ENCODE measurements at regions not wholly inside any gene's neighbourhood (a gene's known extent, or its start where the extent isn't known, plus 50 kb on each side); places are given as distances from the start of the nearest gene placed in this dataset.

DNA sequence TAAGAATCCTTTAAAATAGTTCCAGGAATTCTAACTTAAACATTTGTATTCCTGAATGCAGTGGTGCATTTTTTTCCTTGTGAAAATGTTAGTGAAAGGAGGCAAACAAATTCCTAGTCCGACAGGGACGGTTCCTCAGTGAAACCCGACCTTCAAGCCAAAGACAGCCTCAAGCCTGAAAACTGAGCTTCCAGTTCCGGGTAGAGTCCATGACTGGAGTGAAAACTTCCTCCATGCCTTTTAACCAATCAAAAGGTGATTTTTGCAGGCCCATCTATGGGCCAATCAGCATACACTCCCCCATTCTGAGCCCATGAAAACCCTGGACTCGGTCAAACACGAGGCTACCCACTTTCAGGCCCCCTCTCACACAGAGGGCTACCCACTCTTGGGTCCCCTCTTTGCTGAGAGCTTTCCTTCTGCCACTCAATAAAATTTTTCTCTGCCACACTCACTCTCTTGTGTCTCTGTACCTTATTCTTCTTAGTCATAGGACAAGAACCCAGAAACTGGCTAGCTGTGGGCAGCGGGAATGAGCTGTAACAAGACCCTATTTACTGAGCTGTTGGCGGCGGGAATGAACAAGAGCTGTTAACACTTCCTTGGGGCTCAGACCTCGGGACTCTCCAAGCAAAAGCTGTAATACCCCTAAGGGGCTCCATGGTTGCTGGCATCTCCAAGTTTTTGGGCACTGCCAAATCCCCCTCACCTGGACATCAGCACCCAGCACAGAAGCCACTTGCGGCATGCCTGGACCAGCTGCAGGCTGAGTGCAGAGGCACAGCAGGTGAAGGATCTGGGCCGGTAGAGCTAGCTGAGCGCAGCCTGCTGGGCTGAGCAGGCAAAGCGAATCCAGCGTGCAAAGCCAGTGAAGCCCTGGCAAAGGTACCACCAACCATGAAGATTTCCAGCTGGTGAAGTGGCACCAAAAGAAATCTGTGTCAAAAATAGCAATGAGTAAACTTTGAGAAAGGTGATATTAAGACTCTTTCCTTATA, 598.8 kb downstream of the MCTP2 start:
- no peak for ATAC-seq
- TF ChIP-seq GLIS3 (CRISPR knock-in tag; IDR thresholded peaks at IDR 0.05) (no peak), ISL1 (CRISPR knock-in tag; IDR thresholded peaks at IDR 0.05) (no peak)

DNA sequence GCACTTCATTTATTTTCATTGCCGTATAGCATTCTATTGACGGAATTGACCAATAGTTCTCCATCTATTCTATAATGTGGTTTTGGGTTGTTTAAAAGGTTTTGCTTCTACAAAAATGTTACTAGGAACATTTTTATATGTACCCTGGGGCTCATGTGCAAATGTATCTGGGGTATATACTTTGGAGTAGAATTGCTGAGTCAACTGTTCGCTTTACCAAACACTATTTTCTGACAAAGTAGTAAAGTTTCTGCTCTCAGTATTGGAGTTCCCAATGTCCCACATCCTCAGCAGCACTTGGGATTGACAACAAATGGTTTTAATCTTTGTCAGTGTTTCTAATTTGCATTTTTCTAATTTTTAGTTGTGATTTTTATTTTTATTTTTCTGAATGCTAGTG, 602.6 kb downstream of the MCTP2 start:
- TF ChIP-seq ZNF565 (CRISPR knock-in tag; conservative IDR thresholded peaks at IDR 0.05; ENCODE audit: low read depth) (no peak), ISL1 (CRISPR knock-in tag; IDR thresholded peaks at IDR 0.05) (no peak), SNAI2 (CRISPR knock-in tag; IDR thresholded peaks at IDR 0.05) (no peak), OSR1 (CRISPR knock-in tag; IDR thresholded peaks at IDR 0.05) (no peak), TCF4 (CRISPR knock-in tag; IDR thresholded peaks at IDR 0.05; ENCODE audit: borderline replicate concordance) (no peak), ZNF70 (CRISPR knock-in tag; IDR thresholded peaks at IDR 0.05) (no peak), ZFP3 (CRISPR knock-in tag; IDR thresholded peaks at IDR 0.05) (no peak), ZNF8 (CRISPR knock-in tag; IDR thresholded peaks at IDR 0.05) (no peak), RARB (CRISPR knock-in tag; IDR thresholded peaks at IDR 0.05) (no peak), CSDC2 (CRISPR knock-in tag; IDR thresholded peaks at IDR 0.05) (no peak), ESRRG (CRISPR knock-in tag; IDR thresholded peaks at IDR 0.05) (no peak), ARNTL (CRISPR knock-in tag; IDR thresholded peaks at IDR 0.05; ENCODE audit: borderline replicate concordance, low read depth) (no peak), GLIS3 (CRISPR knock-in tag; IDR thresholded peaks at IDR 0.05) (no peak), ZC3H10 (CRISPR knock-in tag; IDR thresholded peaks at IDR 0.05) (no peak), PPARA (CRISPR knock-in tag; IDR thresholded peaks at IDR 0.05; ENCODE audit: borderline replicate concordance) (no peak)
- TF ChIP-seq, protein P1, sequence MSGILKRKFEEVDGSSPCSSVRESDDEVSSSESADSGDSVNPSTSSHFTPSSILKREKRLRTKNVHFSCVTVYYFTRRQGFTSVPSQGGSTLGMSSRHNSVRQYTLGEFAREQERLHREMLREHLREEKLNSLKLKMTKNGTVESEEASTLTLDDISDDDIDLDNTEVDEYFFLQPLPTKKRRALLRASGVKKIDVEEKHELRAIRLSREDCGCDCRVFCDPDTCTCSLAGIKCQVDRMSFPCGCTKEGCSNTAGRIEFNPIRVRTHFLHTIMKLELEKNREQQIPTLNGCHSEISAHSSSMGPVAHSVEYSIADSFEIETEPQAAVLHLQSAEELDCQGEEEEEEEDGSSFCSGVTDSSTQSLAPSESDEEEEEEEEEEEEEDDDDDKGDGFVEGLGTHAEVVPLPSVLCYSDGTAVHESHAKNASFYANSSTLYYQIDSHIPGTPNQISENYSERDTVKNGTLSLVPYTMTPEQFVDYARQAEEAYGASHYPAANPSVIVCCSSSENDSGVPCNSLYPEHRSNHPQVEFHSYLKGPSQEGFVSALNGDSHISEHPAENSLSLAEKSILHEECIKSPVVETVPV (CRISPR knock-in tag; IDR thresholded peaks at IDR 0.05): no peak
- TF ChIP-seq, protein P2, sequence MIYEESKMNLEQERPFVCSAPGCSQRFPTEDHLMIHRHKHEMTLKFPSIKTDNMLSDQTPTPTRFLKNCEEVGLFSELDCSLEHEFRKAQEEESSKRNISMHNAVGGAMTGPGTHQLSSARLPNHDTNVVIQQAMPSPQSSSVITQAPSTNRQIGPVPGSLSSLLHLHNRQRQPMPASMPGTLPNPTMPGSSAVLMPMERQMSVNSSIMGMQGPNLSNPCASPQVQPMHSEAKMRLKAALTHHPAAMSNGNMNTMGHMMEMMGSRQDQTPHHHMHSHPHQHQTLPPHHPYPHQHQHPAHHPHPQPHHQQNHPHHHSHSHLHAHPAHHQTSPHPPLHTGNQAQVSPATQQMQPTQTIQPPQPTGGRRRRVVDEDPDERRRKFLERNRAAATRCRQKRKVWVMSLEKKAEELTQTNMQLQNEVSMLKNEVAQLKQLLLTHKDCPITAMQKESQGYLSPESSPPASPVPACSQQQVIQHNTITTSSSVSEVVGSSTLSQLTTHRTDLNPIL (CRISPR knock-in tag; IDR thresholded peaks at IDR 0.05; ENCODE audit: low read depth): no peak
- TF ChIP-seq, protein P3, sequence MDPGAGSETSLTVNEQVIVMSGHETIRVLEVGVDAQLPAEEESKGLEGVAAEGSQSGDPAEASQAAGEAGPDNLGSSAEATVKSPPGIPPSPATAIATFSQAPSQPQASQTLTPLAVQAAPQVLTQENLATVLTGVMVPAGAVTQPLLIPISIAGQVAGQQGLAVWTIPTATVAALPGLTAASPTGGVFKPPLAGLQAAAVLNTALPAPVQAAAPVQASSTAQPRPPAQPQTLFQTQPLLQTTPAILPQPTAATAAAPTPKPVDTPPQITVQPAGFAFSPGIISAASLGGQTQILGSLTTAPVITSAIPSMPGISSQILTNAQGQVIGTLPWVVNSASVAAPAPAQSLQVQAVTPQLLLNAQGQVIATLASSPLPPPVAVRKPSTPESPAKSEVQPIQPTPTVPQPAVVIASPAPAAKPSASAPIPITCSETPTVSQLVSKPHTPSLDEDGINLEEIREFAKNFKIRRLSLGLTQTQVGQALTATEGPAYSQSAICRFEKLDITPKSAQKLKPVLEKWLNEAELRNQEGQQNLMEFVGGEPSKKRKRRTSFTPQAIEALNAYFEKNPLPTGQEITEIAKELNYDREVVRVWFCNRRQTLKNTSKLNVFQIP (CRISPR knock-in tag; IDR thresholded peaks at IDR 0.05; ENCODE audit: borderline replicate concordance, low read depth): no peak
- TF ChIP-seq, protein P4, sequence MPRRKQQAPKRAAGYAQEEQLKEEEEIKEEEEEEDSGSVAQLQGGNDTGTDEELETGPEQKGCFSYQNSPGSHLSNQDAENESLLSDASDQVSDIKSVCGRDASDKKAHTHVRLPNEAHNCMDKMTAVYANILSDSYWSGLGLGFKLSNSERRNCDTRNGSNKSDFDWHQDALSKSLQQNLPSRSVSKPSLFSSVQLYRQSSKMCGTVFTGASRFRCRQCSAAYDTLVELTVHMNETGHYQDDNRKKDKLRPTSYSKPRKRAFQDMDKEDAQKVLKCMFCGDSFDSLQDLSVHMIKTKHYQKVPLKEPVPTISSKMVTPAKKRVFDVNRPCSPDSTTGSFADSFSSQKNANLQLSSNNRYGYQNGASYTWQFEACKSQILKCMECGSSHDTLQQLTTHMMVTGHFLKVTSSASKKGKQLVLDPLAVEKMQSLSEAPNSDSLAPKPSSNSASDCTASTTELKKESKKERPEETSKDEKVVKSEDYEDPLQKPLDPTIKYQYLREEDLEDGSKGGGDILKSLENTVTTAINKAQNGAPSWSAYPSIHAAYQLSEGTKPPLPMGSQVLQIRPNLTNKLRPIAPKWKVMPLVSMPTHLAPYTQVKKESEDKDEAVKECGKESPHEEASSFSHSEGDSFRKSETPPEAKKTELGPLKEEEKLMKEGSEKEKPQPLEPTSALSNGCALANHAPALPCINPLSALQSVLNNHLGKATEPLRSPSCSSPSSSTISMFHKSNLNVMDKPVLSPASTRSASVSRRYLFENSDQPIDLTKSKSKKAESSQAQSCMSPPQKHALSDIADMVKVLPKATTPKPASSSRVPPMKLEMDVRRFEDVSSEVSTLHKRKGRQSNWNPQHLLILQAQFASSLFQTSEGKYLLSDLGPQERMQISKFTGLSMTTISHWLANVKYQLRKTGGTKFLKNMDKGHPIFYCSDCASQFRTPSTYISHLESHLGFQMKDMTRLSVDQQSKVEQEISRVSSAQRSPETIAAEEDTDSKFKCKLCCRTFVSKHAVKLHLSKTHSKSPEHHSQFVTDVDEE (CRISPR knock-in tag; IDR thresholded peaks at IDR 0.05): no peak
- ATAC-seq: no peak

DNA sequence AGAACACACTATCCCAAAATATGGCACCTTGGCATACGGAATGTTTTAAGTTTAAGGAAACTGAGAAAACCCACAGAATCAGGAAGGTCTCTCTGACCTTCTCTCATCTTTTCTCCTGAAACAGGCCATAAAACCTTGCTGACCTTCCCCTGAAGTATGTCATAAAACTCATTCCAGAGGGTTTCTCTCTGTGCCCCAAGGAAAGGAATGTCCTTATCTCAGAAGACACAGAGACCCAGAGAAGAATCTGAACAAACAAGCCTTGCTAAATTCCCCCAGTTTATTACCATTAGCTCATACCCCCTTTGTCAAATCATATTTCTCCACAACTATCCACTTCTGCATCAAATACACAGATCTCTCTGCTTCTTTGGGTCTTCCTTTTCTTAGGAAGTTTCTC, 603.1 kb downstream of the MCTP2 start:
- no peak for TF ChIP-seq ZC3H10 (CRISPR knock-in tag; IDR thresholded peaks at IDR 0.05)
- TF ChIP-seq, protein P2 (CRISPR knock-in tag; IDR thresholded peaks at IDR 0.05; ENCODE audit: low read depth): no peak
- TF ChIP-seq, protein P3 (CRISPR knock-in tag; IDR thresholded peaks at IDR 0.05; ENCODE audit: borderline replicate concordance, low read depth): no peak
- no peak for TF ChIP-seq TOX (CRISPR knock-in tag; IDR thresholded peaks at IDR 0.05; ENCODE audit: borderline replicate concordance)
- no peak for TF ChIP-seq GLIS3 (CRISPR knock-in tag; IDR thresholded peaks at IDR 0.05)
- no peak for TF ChIP-seq ARNTL (CRISPR knock-in tag; IDR thresholded peaks at IDR 0.05; ENCODE audit: borderline replicate concordance, low read depth)
- TF ChIP-seq CSDC2 (CRISPR knock-in tag; IDR thresholded peaks at IDR 0.05): no peak
- no peak for ATAC-seq

Data from SK-N-SH treated with all-trans-retinoic acid at 6 μM for 48 hours (cell line).